GM18517 (cell line): ENCODE measurements at regions not wholly inside any gene's neighbourhood (a gene's known extent, or its start where the extent isn't known, plus 50 kb on each side); places are given as distances from the start of the nearest gene placed in this dataset.
"Not testable (repeated sequence)": the region's sequence is repeated elsewhere in the genome, so short reads cannot be mapped to it uniquely, and the experiment has no call there.

ENCODE experiments used
- ATAC-seq: cut with Tn5 transposase; IDR thresholded peaks from one replicate; pipeline ENCODE4 v1.9.1; 2021; ENCODE audit warnings: mild to moderate bottlenecking, moderate library complexity; ENCODE audit not compliant: unreplicated experiment

GRCh38 chr6:11851387-11851786 lies 72.8 kb upstream of the ADTRP start:
- ATAC-seq, result peak; percentile 32

GRCh38 chr6:11848852-11849731 lies 70.5 kb upstream of the ADTRP start:
- ATAC-seq, result no peak

- ATAC-seq, result no peak
Measured at GRCh38 chr6:11848346-11848651, 69.7 kb upstream of the ADTRP start.

GRCh38 chr6:11847515-11848345 lies 69.1 kb upstream of the ADTRP start:
- no peak for ATAC-seq

DNA sequence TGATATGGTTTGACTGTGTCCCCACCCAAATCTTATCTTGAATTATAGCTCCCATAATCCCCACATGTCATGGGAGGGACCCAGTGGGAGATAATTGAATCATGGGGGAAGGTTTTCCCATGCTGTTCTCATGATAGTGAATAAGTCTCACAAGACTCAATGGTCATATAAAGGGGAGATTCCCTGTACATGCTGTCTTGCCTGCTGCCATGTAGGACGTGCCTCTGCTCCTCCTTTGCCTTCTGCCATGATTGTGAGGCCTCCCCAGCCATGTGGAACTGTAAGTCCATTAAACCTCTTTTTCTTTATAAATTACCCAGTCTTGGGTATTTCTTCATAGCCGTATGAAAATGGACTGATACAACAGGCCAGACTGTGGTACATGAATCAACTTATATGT lies 68.5 kb upstream of the ADTRP start:
- ATAC-seq, result not testable (repeated sequence)

DNA sequence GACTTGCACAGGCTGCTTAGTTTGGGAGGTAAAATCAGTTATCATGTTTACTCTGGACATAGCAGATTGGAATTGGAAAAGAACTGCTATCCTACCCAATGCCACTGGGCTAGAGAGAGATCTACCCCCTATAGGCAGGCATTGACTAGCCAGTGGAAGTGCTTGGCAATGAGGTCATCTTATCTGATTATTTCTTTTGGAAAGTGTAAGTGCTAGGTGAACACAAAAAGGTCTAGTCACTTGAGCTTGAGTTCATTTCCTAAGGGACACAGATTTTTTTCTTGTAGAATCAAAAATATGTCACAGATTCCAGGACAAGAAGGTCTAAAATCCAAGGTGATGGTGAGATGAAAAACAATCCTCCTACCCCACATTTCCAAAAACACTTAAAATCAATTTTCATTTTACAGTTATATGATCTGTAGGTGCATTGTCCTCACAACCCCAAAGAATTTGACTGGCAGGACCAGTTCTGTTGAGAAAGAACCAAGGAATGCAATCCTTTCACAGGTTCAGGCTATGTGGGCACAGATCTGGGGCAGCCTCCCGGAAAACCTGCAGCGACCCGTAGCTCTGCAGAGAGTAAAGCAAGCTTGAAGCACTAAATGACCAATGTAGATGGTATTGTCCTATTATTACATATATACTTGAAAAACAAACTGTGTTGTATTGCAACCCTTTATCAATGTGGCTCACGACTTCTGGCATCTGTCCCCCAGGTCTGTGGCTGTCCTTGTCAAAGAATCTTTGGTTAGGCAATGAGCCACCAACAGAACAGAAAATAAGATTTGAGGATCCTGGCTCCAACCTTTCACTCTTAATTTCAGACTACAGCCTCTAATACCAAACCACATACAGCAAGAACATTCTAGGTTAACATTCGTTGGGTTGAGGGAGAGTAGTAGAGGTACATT lies 67.3 kb upstream of the ADTRP start:
- no peak for ATAC-seq

DNA sequence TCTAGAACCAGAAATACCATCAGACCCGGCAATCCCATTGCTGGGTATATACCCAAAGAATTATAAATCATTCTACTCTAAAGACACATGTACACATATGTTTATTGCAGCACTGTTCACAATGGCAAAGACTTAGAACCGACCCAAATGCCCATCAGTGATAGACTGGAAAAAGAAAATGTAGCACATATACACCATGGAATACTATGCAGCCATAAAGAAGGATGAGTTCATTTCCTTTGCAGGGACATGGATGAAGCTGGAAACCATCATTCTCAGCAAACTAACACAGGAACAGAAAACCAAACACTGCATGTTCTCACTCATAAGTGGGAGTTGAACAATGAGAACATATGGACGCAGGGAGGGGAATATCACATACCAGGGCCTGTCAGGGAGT lies 64.2 kb upstream of the ADTRP start:
- ATAC-seq, result not testable (repeated sequence)

- no peak for ATAC-seq
Measured at GRCh38 chr6:11835065-11835464, 56.5 kb upstream of the ADTRP start.

DNA sequence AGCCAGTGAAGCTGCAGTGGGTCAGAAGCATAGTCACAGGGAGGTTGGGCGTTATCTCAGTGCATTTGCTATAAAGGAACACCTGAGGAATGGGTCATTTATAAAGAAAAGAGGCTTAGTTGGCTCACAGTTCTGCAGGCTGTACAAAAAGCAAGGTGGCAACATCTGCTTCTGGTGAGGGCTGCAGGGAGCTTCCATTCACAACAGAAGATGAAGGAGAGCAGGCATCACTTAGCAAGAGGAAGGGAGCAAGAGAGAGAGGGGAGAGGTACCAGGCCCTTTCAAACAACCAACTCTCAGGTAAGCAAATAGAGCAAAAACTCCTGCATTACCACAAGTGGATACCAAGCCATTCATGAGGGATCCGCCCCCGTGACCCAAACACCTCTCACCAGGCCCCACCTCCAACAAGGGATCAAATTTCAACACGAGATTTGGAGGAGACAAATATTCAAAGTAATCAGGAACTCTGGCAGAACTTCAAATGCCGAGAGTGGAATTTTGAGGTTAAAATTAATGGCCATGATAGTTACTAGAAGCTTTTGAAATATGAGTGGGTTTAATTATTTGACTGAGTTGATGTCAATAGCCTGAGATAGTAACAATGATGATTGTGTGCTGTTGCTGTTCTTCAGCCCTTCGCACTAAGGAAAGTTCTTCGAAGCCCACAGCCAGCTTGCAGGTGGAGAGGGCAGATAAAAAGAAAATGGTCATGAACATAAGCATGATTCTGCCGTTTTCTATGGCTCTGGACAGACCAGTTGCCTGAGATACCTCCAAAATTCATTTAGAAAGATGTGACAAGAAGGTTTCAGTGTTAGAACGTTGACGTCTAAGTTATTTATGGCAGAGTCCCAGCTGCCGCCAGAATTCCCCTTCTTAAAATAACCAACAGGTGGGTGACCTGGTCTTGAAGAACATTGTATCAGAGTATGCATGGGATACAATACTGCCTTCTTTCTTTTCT lies 55.3 kb upstream of the ADTRP start:
- peak; percentile 86 for ATAC-seq

- ATAC-seq, result no peak
Measured at GRCh38 chr6:11831653-11832052, 53.0 kb upstream of the ADTRP start.

DNA sequence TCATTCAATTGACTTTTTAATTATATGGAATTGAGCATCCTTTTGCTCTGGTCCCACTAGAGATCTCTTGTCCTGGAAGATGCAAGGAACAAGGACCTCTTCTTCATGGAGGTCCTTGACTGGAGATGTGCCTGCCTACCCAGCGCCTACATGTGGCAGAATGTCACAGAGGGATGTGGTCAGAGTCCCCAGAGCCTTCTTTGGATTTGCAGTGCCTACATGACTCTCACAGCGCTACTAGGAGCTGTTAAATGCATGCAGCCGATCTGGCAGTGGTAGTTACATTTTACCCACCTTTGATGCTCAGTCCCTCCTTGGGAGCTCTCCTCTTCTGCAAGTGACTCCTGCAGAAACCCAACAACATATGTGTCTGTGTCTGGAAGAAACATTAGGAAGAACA lies 51.9 kb upstream of the ADTRP start:
- ATAC-seq, result no peak

DNA sequence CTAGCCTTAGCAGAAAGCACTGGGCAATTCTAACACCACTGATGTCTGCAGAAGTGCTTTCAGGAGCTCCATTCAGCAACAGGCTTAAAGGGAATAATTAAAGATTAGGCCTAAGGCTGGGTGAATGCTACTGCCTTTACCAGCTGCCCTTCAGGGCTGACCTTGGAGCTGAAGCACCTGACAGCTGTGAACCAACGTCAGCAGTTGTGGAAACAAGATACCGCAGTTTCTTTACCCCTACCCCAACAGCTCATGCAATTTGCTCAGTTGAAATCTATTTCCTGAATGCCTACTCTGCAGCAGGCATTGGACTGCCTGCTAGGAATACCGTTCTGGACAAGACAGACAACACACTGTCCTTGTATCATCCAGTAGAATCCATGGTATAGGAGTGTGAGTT lies 51.5 kb upstream of the ADTRP start:
- ATAC-seq, result no peak

- ATAC-seq, result no peak
Measured at GRCh38 chr6:11828262-11828870, 49.8 kb upstream of the ADTRP start.
